GM18951 (cell line): ENCODE measurements at regions not wholly inside any gene's neighbourhood (a gene's known extent, or its start where the extent isn't known, plus 50 kb on each side); places are given as distances from the start of the nearest gene placed in this dataset.
"Not testable (repeated sequence)": the region's sequence is repeated elsewhere in the genome, so short reads cannot be mapped to it uniquely, and the experiment has no call there.

ENCODE experiments used
- POLR2A ChIP-seq: IDR thresholded peaks from 4 replicates; pipeline ENCODE4 v1.6.1; 2011; ENCODE audit warnings: mild to moderate bottlenecking; ENCODE audit not compliant: insufficient read length, insufficient read depth; ENCODE audit errors: extremely low read depth
- in situ Hi-C: fragments of 300-500 bp; cut with MboI; formaldehyde crosslinking; loops from one replicate; pipeline ENCODE4 v1.12.0; 2022; ENCODE audit warnings: low sequenced_read_pairs, mixed read lengths, inconsistent platforms; ENCODE audit not compliant: unreplicated experiment

GRCh38 chr17:77613627-77614026 is 344.9 kb upstream of the TNRC6C start:
- in situ Hi-C loops, result no loop called here
- no peak for TF ChIP-seq POLR2A

DNA sequence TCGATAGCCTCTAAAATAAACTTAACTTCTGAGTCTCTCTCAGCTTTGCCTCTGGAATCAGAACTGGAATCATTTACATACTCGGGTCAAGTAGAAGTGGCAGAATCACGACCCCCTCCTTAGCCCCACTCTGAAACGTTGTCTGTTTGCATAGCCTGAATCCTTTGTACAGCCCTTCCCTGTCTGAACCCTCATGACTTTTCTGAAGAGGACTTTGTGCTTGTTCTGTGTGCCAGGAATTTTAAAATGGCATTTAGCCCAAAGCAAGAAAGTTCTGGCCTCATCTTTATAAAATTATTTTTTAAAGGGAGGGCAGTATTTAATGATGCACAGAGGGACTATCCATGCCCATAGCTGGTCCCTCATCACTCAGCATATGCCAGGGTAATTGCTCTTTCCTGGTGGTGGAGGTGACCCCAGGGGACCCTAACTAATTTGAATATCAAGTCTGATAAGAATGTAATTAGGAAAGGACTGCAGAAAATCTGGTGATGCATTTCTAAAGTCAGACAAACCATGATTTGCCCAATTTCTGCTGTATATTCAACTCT is 342.7 kb upstream of the TNRC6C start:
- in situ Hi-C loops, result no loop called here
- no peak for TF ChIP-seq POLR2A

GRCh38 chr17:77616254-77616731 is 342.2 kb upstream of the TNRC6C start:
- in situ Hi-C loops, result no loop called here
- no peak for TF ChIP-seq POLR2A

DNA sequence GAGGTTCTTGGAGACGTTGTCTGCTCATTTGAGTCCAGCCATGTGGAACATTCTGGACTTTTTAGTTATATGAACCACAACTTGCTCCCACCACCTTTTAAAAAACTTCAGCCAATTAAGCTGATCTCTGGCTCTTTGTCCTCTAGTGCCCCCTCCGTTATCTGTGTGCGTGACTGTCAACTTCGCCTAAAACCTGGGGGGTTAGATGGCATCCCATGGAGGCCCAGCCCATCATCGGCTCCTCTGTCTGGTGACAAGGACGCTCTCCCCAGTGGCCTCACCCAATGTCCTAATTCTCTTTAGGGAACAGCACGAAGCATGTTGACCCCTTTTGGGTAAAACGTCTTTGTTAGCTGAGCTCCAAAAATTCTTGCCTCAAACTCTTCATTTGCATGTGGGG is 341.0 kb upstream of the TNRC6C start:
- in situ Hi-C loops, result no loop called here
- no peak for TF ChIP-seq POLR2A

DNA sequence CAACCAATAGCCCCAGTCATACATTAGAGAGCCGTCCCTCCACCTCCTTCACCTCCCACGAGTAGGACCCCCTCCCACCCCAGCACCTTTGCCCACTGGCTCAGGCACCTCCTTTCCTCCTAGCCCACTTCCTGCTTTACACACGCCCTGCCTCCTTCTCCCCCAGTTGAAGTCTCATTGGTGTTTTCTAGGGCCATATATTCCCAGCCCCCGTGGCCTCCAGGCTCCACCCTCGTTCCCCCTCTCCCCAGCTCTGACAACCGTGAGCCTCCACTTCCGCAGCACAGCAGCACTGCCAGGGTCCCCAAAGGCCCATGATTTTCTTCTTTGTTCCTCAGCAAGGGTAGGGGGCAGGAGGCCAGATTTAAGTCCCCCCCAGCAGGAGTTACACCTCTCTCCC is 340.3 kb upstream of the TNRC6C start:
- in situ Hi-C loops, result no loop called here
- TF ChIP-seq POLR2A, result no peak

- in situ Hi-C loops, result no loop called here
- TF ChIP-seq POLR2A, result no peak
Measured at GRCh38 chr17:77618731-77619130, 339.8 kb upstream of the TNRC6C start.

DNA sequence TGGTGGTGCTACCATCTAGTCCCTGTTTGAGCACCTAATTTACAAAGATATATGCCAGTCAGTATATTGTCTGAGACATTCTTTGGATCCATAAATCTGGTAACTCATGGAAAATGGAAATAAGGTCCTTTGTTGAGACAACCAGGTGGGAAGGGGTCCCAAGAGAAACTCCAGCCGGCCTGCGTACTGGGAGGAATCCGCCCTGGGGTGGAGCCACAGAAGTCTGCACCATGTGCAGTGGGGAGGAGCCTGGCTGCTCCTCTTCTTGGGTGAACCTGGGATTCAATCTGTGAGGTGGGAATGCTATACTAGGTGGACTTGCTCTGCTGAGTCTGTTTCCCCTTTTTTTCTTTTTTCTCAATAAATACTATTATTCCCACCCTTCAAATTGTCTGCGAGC is 339.2 kb upstream of the TNRC6C start:
- in situ Hi-C loops, result no loop called here
- TF ChIP-seq POLR2A, result no peak

DNA sequence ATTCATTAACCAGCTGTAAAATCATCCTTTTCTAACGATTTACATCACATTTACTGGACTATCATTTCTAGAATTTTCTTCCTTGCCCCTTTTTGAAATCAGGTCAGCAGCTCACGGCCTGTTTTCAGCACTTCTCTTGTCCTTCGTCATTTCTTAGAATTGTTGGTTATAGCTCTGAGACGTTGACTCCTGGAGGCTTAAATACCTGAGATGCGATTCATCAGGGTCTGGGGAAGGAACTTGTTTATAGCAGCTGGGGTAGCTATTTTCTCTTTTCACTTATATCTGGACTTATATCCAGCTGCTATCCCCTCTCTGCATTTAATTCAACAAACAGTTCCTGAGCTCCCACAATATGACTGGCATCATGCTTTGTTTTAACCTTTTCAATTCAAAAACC is 338.7 kb upstream of the TNRC6C start:
- in situ Hi-C loops, result no loop called here
- no peak for TF ChIP-seq POLR2A

DNA sequence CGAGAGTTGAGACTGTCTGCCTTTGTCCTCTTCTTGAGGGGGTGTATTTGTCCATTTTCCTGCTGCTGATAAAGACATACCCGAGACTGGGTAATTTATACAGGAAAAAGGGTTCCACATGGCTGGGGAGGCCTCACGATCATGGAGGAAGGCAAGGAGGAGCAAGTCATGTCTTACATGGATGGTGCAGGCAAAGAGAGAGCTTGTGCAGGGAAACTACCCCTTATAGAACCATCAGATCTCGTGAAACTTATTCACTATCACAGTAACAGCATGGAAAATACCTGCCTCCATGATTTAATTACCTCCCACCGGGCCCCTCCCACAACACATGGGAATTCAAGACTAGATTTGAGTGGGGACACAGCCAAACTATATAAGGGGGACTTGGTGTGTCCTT is 338.2 kb upstream of the TNRC6C start:
- TF ChIP-seq POLR2A, result no peak
- in situ Hi-C loops, result no loop called here

GRCh38 chr17:77622084-77622483 is 336.4 kb upstream of the TNRC6C start:
- in situ Hi-C loops, result not testable (repeated sequence)

DNA sequence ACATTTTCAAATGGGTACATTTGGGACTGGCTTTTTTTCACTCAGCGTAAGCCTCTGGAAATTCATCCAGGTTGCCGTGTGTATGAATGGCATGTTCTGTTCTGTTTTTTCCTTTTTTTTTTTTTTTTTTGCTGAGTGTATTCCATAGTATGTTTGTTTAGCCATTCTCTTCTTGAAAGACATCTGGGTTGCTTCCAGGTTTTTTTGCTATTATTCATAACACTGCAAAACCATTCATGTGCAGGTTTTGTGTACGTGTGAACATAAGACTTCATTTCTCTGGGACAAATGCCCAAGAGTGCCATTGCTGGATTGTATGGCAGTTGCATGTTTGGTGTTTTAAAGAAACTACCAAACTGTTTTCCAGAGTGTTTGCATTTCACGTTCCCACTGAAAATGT is 335.9 kb upstream of the TNRC6C start:
- in situ Hi-C loops, result no loop called here
- no peak for TF ChIP-seq POLR2A

DNA sequence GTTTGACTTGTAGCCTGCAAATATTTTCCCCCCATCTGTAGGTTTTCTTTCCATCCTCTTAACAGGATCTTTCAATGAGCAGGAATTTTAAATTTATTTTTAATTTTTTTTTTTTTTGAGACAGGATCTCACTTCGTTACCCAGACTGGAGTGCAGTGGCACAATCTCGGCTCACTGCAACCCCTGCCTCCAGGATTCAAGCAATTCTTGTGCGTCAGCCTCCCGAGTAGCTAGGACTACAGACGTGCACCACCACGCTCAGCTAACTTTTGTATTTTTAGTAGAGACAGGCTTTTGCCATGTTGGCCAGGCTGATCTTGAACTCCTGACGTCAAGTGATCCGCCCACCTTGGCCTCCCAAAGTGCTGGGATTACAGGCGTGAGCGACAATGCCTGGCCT is 335.2 kb upstream of the TNRC6C start:
- in situ Hi-C loops, result not testable (repeated sequence)

DNA sequence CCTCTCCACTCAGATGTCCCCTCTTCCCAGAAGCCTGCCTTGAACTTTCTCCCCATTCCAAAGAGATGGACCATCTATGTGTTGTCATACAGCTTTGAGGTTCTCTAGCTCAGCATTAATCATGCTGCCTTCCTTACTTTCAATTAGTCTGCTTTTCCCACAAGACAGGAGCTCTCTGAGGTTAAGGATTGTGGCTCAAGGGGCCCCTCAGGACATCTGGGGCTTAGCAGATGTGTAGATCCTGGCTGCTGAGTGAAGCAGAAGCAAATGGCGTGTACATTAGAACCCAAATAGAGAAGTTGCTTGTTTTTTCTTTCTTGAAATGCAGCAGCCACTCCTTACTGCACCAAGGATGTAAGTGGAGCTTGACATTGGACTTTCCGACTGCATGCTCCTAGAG is 330.5 kb upstream of the TNRC6C start:
- TF ChIP-seq POLR2A, result no peak
- in situ Hi-C loops, result no loop called here

- in situ Hi-C loops, result not testable (repeated sequence)
Measured at GRCh38 chr17:77629284-77629683, 329.2 kb upstream of the TNRC6C start.

GRCh38 chr17:77631307-77631706 is 327.2 kb upstream of the TNRC6C start:
- in situ Hi-C loops, result no loop called here

GRCh38 chr17:77632619-77633018 is 325.9 kb upstream of the TNRC6C start:
- in situ Hi-C loops, result no loop called here
- no peak for TF ChIP-seq POLR2A

More at GRCh38 chr17:77631307-77631706, 327.2 kb upstream of the TNRC6C start:
- TF ChIP-seq POLR2A, result no peak

DNA sequence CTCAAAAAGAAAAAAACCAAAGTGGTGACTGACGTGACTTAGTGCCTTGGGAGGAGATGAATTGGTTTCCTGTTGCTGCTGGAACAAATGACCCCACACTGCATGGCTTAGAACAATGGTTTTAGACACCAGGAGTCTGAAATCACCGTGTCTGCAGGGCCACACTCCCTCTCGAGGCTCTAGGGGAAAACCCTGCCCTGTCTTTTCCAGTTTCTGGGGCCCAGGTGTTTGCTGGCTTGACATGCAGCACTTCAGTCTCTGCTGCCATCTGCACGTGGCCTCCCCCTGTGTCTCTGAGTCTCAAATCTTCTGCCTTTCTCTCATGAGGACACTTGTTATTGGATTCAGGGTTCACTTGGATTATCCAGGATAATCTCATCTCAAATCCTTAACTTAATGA is 323.8 kb upstream of the TNRC6C start:
- no peak for TF ChIP-seq POLR2A
- in situ Hi-C loops, result no loop called here
